B cell (primary cell): ENCODE measurements at regions not wholly inside any gene's neighbourhood (a gene's known extent, or its start where the extent isn't known, plus 50 kb on each side); places are given as distances from the start of the nearest gene placed in this dataset.

Source experiments
- ATAC-seq: fragments of 200-7000 bp; cut with Tn5 transposase; one replicate; pipeline ENCODE4 v1.10.0; 2021; ENCODE audit warnings: low read depth, mild to moderate bottlenecking, moderate number of reproducible peaks, moderate library complexity
- CTCF ChIA-PET: fragments of 350-600 bp; sonication (Branson Sonifier 250); formaldehyde crosslinking; loops from one replicate; lab custom pipeline; 2021; ENCODE audit warnings: antibody characterized with exemption, inconsistent platforms; lab: Charles Lee
- POLR2A ChIA-PET: fragments of 350-600 bp; sonication (Branson Sonifier 250); formaldehyde crosslinking; loops from one replicate; lab custom pipeline; 2021; ENCODE audit warnings: antibody characterized with exemption; lab: Charles Lee
- DNase-seq: peaks from one replicate; pipeline ENCODE4 v3.0.0; 2013
- H2AFZ ChIP-seq: 2 replicates; pipeline ENCODE4 v1.6.1; 2012; ENCODE audit warnings: mild to moderate bottlenecking, low read depth, low read length; ENCODE audit not compliant: insufficient read depth, poor library complexity, severe bottlenecking
- H3K27ac ChIP-seq, 2 donors: 1 replicate in 1 of 2; 2 replicates in 1 of 2; pipeline ENCODE4 v1.5.1; 2012 to 2013; ENCODE audit warnings: low read length in 2 of 2, mild to moderate bottlenecking in 2 of 2, moderate library complexity in 1 of 2
- H3K27me3 ChIP-seq, 4 experiments: fragments of 200-600 bp in 1 of 4; sonication (generic) in 1 of 4; replicated peaks in 1 of 4; 1 replicate in 2 of 4; 2 replicates in 2 of 4; pipeline versions ENCODE4 v1.6.1 to v1.7.0; 2013 to 2016; ENCODE audit warnings: low read length in 3 of 4, mild to moderate bottlenecking in 2 of 4, mixed read lengths in 1 of 4, moderate library complexity in 1 of 4; ENCODE audit not compliant: insufficient read depth in 4 of 4, control insufficient read depth in 3 of 4; ENCODE audit errors: control extremely low read depth in 1 of 4
- H3K36me3 ChIP-seq, 2 experiments: replicated peaks in 1 of 2; 1 replicate in 1 of 2; 2 replicates in 1 of 2; pipeline versions ENCODE4 v1.6.1 to v1.7.1; 2013; ENCODE audit warnings: low read length in 1 of 2; ENCODE audit not compliant: insufficient read depth in 2 of 2, control insufficient read depth in 1 of 2; ENCODE audit errors: control extremely low read depth in 1 of 2, extremely low read depth in 1 of 2
- H3K4me1 ChIP-seq, 2 donors: fragments of 200-600 bp in 1 of 2; sonication (generic) in 1 of 2; 1 replicate in 1 of 2; 2 replicates in 1 of 2; pipeline versions ENCODE4 v1.5.1 to v1.6.1; 2013 to 2017; ENCODE audit warnings: low read length in 2 of 2; ENCODE audit not compliant: control insufficient read depth in 2 of 2, insufficient read depth in 2 of 2
- H3K4me2 ChIP-seq: replicated peaks from 2 replicates; pipeline ENCODE3; 2012; ENCODE audit warnings: mild to moderate bottlenecking, low read depth, low read length; ENCODE audit not compliant: poor library complexity, severe bottlenecking
- H3K4me3 ChIP-seq, 5 experiments: fragments of 200-600 bp in 1 of 5; sonication (generic) in 1 of 5; 1 replicate in 3 of 5; 2 replicates in 2 of 5; pipeline versions ENCODE4 v1.5.1 to v1.7.0; 2011 to 2016; ENCODE audit warnings: low read length in 4 of 5, mild to moderate bottlenecking in 4 of 5, low read depth in 2 of 5, control low read depth in 1 of 5, moderate library complexity in 1 of 5; ENCODE audit not compliant: insufficient read depth in 1 of 5; ENCODE audit errors: control extremely low read depth in 1 of 5, extremely low read depth in 1 of 5
- H3K79me2 ChIP-seq: fragments of 200-600 bp; sonication (generic); one replicate; pipeline ENCODE4 v1.6.0; 2016; ENCODE audit warnings: low read length; ENCODE audit not compliant: control insufficient read depth, insufficient read depth
- H3K9ac ChIP-seq: fragments of 200-600 bp; sonication (generic); 2 replicates; pipeline ENCODE4 v1.6.1; 2017; ENCODE audit warnings: mild to moderate bottlenecking, low read length, moderate library complexity
- H3K9me3 ChIP-seq, 3 donors: one replicate each; pipeline versions ENCODE4 v1.6.1 to v1.7.1; 2013; ENCODE audit warnings: low read length in 2 of 3; ENCODE audit not compliant: control insufficient read depth in 2 of 3, insufficient read depth in 1 of 3; ENCODE audit errors: control extremely low read depth in 1 of 3
- H4K20me1 ChIP-seq: 2 replicates; pipeline ENCODE4 v1.6.0; 2012; ENCODE audit warnings: mild to moderate bottlenecking, low read length; ENCODE audit not compliant: insufficient read depth, control insufficient read depth, poor library complexity, severe bottlenecking
- H3K27ac Mint-ChIP-seq: one replicate; pipeline ENCODE4 v1.8.0; 2021; ENCODE audit warnings: mixed read lengths
- H3K27me3 Mint-ChIP-seq: one replicate; pipeline ENCODE4 v1.8.0; 2021; ENCODE audit warnings: mixed read lengths
- H3K4me1 Mint-ChIP-seq: one replicate; pipeline ENCODE4 v1.8.0; 2021; ENCODE audit warnings: mixed read lengths
- H3K4me3 Mint-ChIP-seq: one replicate; pipeline ENCODE4 v1.8.0; 2021; ENCODE audit warnings: mixed read lengths
- H3K9me3 Mint-ChIP-seq: one replicate; pipeline ENCODE4 v1.8.0; 2022; ENCODE audit warnings: mixed read lengths; ENCODE audit not compliant: insufficient read depth
- EZH2 ChIP-seq: IDR thresholded peaks from 2 replicates; pipeline ENCODE4 v1.6.1; 2012; ENCODE audit warnings: borderline replicate concordance, low read depth, mild to moderate bottlenecking, moderate library complexity, low read length; ENCODE audit not compliant: insufficient read depth, poor library complexity, severe bottlenecking
- WGBS: methylation state at CpG from one replicate; pipeline ENCODE4 v1.1.5; 2013; ENCODE audit warnings: missing lambda C conversion rate; ENCODE audit not compliant: insufficient coverage; 5-methylcytosine and 5-hydroxymethylcytosine counted together
- intact Hi-C: fragments of 100-400 bp; cut with micrococcal nuclease; formaldehyde crosslinking; loops from one replicate; pipeline ENCODE4 v1.10.0; 2022
- TF ChIP-seq, protein P1 (sequence below): fragments of 200-600 bp; IDR thresholded peaks from one replicate; pipeline ENCODE4 v1.8.0; 2022; ENCODE audit warnings: antibody characterized with exemption, mild to moderate bottlenecking

DNA sequence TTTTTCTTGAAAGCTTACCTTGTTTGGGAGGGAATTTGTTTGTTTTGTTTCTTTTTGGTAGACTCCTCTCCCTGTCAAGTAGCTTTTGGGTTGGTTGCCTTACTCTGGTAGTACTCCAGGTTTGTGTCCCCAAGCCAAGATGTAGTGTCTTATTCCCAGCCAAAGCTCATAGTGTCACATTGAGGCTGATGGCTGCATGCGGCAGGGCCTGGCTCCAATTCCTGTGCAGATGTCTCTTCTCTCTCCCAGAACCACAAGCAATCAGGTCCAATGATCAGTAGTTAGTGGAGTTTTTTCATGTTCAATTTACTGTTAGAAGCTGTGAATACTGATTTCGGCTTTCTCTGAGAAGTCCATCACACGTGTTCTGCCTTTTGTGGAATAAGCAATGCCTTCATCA is 221.1 kb upstream of the THBS1 start:
- no peak overlapping the region for H3K27ac Mint-ChIP-seq
- no peak overlapping the region for H3K4me2 ChIP-seq
- no peaks in the 10 kb centered on the region for H3K79me2 ChIP-seq
- no peak for TF ChIP-seq EZH2
- TF ChIP-seq, protein P1, sequence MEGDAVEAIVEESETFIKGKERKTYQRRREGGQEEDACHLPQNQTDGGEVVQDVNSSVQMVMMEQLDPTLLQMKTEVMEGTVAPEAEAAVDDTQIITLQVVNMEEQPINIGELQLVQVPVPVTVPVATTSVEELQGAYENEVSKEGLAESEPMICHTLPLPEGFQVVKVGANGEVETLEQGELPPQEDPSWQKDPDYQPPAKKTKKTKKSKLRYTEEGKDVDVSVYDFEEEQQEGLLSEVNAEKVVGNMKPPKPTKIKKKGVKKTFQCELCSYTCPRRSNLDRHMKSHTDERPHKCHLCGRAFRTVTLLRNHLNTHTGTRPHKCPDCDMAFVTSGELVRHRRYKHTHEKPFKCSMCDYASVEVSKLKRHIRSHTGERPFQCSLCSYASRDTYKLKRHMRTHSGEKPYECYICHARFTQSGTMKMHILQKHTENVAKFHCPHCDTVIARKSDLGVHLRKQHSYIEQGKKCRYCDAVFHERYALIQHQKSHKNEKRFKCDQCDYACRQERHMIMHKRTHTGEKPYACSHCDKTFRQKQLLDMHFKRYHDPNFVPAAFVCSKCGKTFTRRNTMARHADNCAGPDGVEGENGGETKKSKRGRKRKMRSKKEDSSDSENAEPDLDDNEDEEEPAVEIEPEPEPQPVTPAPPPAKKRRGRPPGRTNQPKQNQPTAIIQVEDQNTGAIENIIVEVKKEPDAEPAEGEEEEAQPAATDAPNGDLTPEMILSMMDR: no peak
- peaks cover 2% of the 10 kb centered on the region for H3K27me3 Mint-ChIP-seq
- intact Hi-C loops: no loop called here
- DNase-seq (no peak), ATAC-seq (no peak)
- H3K9me3 ChIP-seq: no peaks in the 10 kb centered on the region
- no peak overlapping the region for H3K9ac ChIP-seq
- no peak overlapping the region for H3K4me3 ChIP-seq
- POLR2A ChIA-PET: no interaction called here
- H3K36me3 ChIP-seq: no peaks in the 10 kb centered on the region
- H3K4me1 ChIP-seq: no peaks in the 10 kb centered on the region
- H3K9me3 Mint-ChIP-seq: no peaks in the 10 kb centered on the region
- no peaks in the 10 kb centered on the region for H3K4me1 Mint-ChIP-seq
- 75% methylated on average over 2 of the region's 3 CpGs for WGBS
- peaks cover 0 to 4% (median 0%) of the 10 kb centered on the region in 4 experiments for H3K27me3 ChIP-seq
- CTCF ChIA-PET: no interaction called here
- no peak overlapping the region for H2AFZ ChIP-seq
- H3K27ac ChIP-seq: no peak overlapping the region
- H4K20me1 ChIP-seq: no peaks in the 10 kb centered on the region
- H3K4me3 Mint-ChIP-seq: no peak overlapping the region

DNA sequence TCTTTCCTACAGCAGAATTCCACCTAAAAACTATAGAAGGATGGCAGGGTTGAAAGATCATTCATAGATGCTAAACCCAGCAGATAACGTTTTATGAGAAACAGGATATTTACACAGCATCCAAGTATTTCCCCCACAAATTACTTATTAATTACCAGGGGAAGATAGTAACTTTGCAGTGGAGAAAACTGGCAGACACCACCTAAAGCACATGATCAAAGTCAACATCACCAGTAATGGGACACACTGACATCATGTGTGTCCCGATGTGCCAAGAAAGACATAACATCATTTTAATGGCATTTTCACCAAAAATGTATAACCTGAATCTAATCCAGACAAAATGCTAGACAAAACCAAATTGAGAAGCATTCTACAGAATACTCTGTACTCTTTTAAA is 220.4 kb upstream of the THBS1 start:
- Histone ChIP-seq H2AFZ (no peak overlapping the region), H3K9me3 (no peaks in the 10 kb centered on the region), H3K4me3 (no peak overlapping the region), H3K9ac (no peak overlapping the region), H3K4me2 (no peak overlapping the region), H3K79me2 (no peaks in the 10 kb centered on the region), H3K36me3 (no peaks in the 10 kb centered on the region), H3K27ac (no peak overlapping the region), H3K27me3 (peaks cover 0 to 4% (median 0%) of the 10 kb centered on the region in 4 experiments), H3K4me1 (no peaks in the 10 kb centered on the region), H4K20me1 (no peaks in the 10 kb centered on the region)
- H3K4me1 Mint-ChIP-seq: no peaks in the 10 kb centered on the region
- WGBS: no CpG with 5 or more reads among the region's 2 CpGs
- intact Hi-C loops: no loop called here
- TF ChIP-seq, protein P1: no peak
- no peak for TF ChIP-seq EZH2
- no peak for DNase-seq
- no peaks in the 10 kb centered on the region for H3K9me3 Mint-ChIP-seq
- POLR2A ChIA-PET: no interaction called here
- CTCF ChIA-PET: no interaction called here
- ATAC-seq: no peak
- H3K27ac Mint-ChIP-seq: no peak overlapping the region
- H3K4me3 Mint-ChIP-seq: no peak overlapping the region
- H3K27me3 Mint-ChIP-seq: peaks cover 2% of the 10 kb centered on the region
